C4-2B (cell line): ENCODE measurements at regions not wholly inside any gene's neighbourhood (a gene's known extent, or its start where the extent isn't known, plus 50 kb on each side); places are given as distances from the start of the nearest gene placed in this dataset.

Experiments
- ZFX ChIP-seq: fragments of 450-650 bp; IDR thresholded peaks from 2 replicates; pipeline ENCODE4 v1.6.1; 2017
- TF ChIP-seq, protein P1 (sequence below): fragments of 450-650 bp; conservative IDR thresholded peaks from 2 replicates; pipeline ENCODE4 v1.5.1; 2017; ENCODE audit warnings: mild to moderate bottlenecking

DNA sequence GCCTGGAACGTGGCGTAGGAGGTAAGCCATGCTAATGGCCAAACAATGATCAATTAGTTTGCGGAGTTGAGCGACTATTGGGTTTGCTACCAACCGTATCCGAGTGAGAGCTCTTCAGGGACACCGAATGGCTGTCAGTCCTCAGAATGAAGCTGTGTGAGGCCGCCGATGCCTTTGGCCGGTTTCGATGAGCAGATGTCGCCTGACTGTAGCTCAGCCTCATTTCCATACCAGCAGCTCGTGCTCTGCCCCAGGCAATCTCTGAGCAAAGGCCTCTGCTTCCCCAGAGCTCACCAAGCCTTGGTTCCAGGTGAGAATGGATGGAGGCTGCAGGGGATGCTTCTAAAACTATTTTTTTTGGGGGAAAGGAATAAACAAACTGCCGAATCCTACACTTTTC lies 111.7 kb upstream of the HS3ST4 start:
- TF ChIP-seq, protein P1, sequence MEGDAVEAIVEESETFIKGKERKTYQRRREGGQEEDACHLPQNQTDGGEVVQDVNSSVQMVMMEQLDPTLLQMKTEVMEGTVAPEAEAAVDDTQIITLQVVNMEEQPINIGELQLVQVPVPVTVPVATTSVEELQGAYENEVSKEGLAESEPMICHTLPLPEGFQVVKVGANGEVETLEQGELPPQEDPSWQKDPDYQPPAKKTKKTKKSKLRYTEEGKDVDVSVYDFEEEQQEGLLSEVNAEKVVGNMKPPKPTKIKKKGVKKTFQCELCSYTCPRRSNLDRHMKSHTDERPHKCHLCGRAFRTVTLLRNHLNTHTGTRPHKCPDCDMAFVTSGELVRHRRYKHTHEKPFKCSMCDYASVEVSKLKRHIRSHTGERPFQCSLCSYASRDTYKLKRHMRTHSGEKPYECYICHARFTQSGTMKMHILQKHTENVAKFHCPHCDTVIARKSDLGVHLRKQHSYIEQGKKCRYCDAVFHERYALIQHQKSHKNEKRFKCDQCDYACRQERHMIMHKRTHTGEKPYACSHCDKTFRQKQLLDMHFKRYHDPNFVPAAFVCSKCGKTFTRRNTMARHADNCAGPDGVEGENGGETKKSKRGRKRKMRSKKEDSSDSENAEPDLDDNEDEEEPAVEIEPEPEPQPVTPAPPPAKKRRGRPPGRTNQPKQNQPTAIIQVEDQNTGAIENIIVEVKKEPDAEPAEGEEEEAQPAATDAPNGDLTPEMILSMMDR: no peak
- no peak for TF ChIP-seq ZFX
